IMR-90 (cell line): ENCODE measurements at regions not wholly inside any gene's neighbourhood (a gene's known extent, or its start where the extent isn't known, plus 50 kb on each side); places are given as distances from the start of the nearest gene placed in this dataset.

Source experiments
- ATAC-seq: fragments of 200-7000 bp; cut with Tn5 transposase; 2 replicates; pipeline ENCODE4 v1.9.1; 2020; ENCODE audit warnings: low read depth, mild to moderate bottlenecking, moderate library complexity
- BruUV-seq: library from RNA; stranded (reverse); fragments of 400-500 nt; replicated peaks from 2 replicates; lab custom pipeline; 2021; lab: Mats Ljungman, UMichigan
- CTCF ChIA-PET: fragments of 300-600 bp; formaldehyde crosslinking; extraction: SDS; loops from one replicate; lab custom pipeline; 2021; ENCODE audit warnings: antibody characterized with exemption; lab: Yijun Ruan, JAX
- POLR2A ChIA-PET: fragments of 300-600 bp; sonication (Branson Sonifier 250); formaldehyde crosslinking; loops from one replicate; lab custom pipeline; 2022; ENCODE audit warnings: antibody characterized with exemption; ENCODE audit not compliant: unreplicated experiment; lab: Charles Lee
- DNase-seq: peaks from one replicate; pipeline ENCODE4 v3.0.0; 2013
- H2AFZ ChIP-seq: replicated peaks from 2 replicates; pipeline ENCODE3; 2013; ENCODE audit warnings: low read length, mild to moderate bottlenecking; ENCODE audit not compliant: poor library complexity
- H2AK5ac ChIP-seq: 2 replicates; pipeline ENCODE4 v1.6.1; 2013; ENCODE audit warnings: low read depth, low read length, inconsistent platforms
- H2AK9ac ChIP-seq: replicated peaks from 2 replicates; pipeline ENCODE3; 2013; ENCODE audit warnings: mild to moderate bottlenecking, low read depth, low read length, moderate library complexity; ENCODE audit not compliant: poor library complexity
- H2BK120ac ChIP-seq: 2 replicates; pipeline ENCODE4 v1.6.1; 2013; ENCODE audit warnings: low read depth, low read length, inconsistent platforms
- H2BK15ac ChIP-seq: 3 replicates; pipeline ENCODE4 v1.6.1; 2013; ENCODE audit warnings: low read depth, low read length, inconsistent platforms
- H2BK20ac ChIP-seq: 2 replicates; pipeline ENCODE4 v1.6.1; 2013; ENCODE audit warnings: low read depth, mild to moderate bottlenecking, inconsistent platforms, low read length, moderate library complexity
- H2BK5ac ChIP-seq: 2 replicates; pipeline ENCODE4 v1.6.1; 2013; ENCODE audit warnings: mild to moderate bottlenecking, low read depth, low read length, inconsistent platforms; ENCODE audit not compliant: poor library complexity, severe bottlenecking
- H3K14ac ChIP-seq: replicated peaks from 2 replicates; pipeline ENCODE4 v1.6.1; 2013; ENCODE audit warnings: low read depth, low read length, inconsistent platforms
- H3K18ac ChIP-seq: 2 replicates; pipeline ENCODE4 v1.6.1; 2013; ENCODE audit warnings: low read depth, low read length, control low read depth
- H3K23ac ChIP-seq: 2 replicates; pipeline ENCODE4 v1.6.1; 2013; ENCODE audit warnings: low read depth, low read length, inconsistent platforms
- H3K27ac ChIP-seq: 2 replicates; pipeline ENCODE4 v1.5.1; 2013; ENCODE audit warnings: mild to moderate bottlenecking, control low read depth, low read length; ENCODE audit not compliant: insufficient read depth
- H3K27me3 ChIP-seq: 2 replicates; pipeline ENCODE4 v1.6.1; 2013; ENCODE audit warnings: low read length; ENCODE audit not compliant: control insufficient read depth, insufficient read depth
- H3K36me3 ChIP-seq: 2 replicates; pipeline ENCODE4 v1.6.1; 2013; ENCODE audit warnings: low read length, mixed read lengths; ENCODE audit not compliant: control insufficient read depth, insufficient read depth
- H3K4ac ChIP-seq: 2 replicates; pipeline ENCODE4 v1.6.1; 2013; ENCODE audit warnings: low read depth, low read length, inconsistent platforms
- H3K4me1 ChIP-seq: 2 replicates; pipeline ENCODE4 v1.6.1; 2013; ENCODE audit warnings: low read length, mixed read lengths; ENCODE audit not compliant: control insufficient read depth, insufficient read depth
- H3K4me2 ChIP-seq: 2 replicates; pipeline ENCODE4 v1.6.1; 2013; ENCODE audit warnings: low read depth, mild to moderate bottlenecking, control low read depth, low read length, moderate library complexity
- H3K4me3 ChIP-seq: 2 replicates; pipeline ENCODE4 v1.5.1; 2013; ENCODE audit warnings: low read depth, mild to moderate bottlenecking, control low read depth, low read length, moderate library complexity; ENCODE audit not compliant: insufficient read depth
- H3K56ac ChIP-seq: 2 replicates; pipeline ENCODE4 v1.6.1; 2013; ENCODE audit warnings: low read length, inconsistent platforms; ENCODE audit not compliant: insufficient read depth; ENCODE audit errors: extremely low read depth
- H3K79me1 ChIP-seq, 2 experiments: 2 replicates each; pipeline ENCODE4 v1.6.1; 2013; ENCODE audit warnings: low read length in 2 of 2, inconsistent platforms in 1 of 2, low read depth in 1 of 2
- H3K9ac ChIP-seq: 2 replicates; pipeline ENCODE4 v1.6.1; 2013; ENCODE audit warnings: low read depth, low read length, control low read depth
- H3K9me1 ChIP-seq: 2 replicates; pipeline ENCODE4 v1.6.1; 2013; ENCODE audit warnings: low read length, inconsistent platforms; ENCODE audit not compliant: insufficient read depth
- H3K9me3 ChIP-seq: 2 replicates; pipeline ENCODE4 v1.6.1; 2013; ENCODE audit warnings: low read length; ENCODE audit not compliant: control insufficient read depth, insufficient read depth
- H4K20me1 ChIP-seq: 2 replicates; pipeline ENCODE4 v1.6.1; 2013; ENCODE audit warnings: low read length, inconsistent platforms; ENCODE audit not compliant: insufficient read depth
- H4K5ac ChIP-seq: 2 replicates; pipeline ENCODE4 v1.6.1; 2013; ENCODE audit warnings: mild to moderate bottlenecking, low read depth, low read length, control low read depth
- H4K8ac ChIP-seq, 2 experiments: 2 replicates each; pipeline ENCODE4 v1.6.1; 2013; ENCODE audit warnings: low read depth in 2 of 2, low read length in 2 of 2, control low read depth in 1 of 2, inconsistent platforms in 1 of 2
- H4K91ac ChIP-seq: 2 replicates; pipeline ENCODE4 v1.6.1; 2013; ENCODE audit warnings: low read depth, low read length, inconsistent platforms; ENCODE audit not compliant: insufficient read depth
- CHD1 ChIP-seq: IDR thresholded peaks from 2 replicates; pipeline ENCODE4 v1.6.1; 2012; ENCODE audit warnings: low read depth, low read length, improper control_type of control experiment
- MXI1 ChIP-seq: IDR thresholded peaks from 2 replicates; pipeline ENCODE4 v1.6.1; 2012; ENCODE audit warnings: low read depth, mild to moderate bottlenecking, low read length, moderate library complexity, borderline replicate concordance
- WGBS, 2 experiments: methylation state at CpG; one replicate each; pipeline versions ENCODE4 v1.1.5 to v1.1.7; 2013; ENCODE audit warnings: missing lambda C conversion rate in 2 of 2; ENCODE audit not compliant: insufficient read length in 1 of 2; ENCODE audit errors: extremely low coverage in 2 of 2; 5-methylcytosine and 5-hydroxymethylcytosine counted together
- dilution Hi-C: fragments of 300-500 bp; cut with HindIII; formaldehyde crosslinking; loops from one replicate; pipeline ENCODE4 v1.14.3; 2018; ENCODE audit warnings: low sequenced_read_pairs; ENCODE audit not compliant: unreplicated experiment
- in situ Hi-C: fragments of 300-500 bp; cut with MboI; formaldehyde crosslinking; loops from 3 replicates; pipeline ENCODE4 v1.14.3; 2019; ENCODE audit warnings: low sequenced_read_pairs, inconsistent platforms, mixed read lengths
- intact Hi-C: fragments of 100-400 bp; cut with micrococcal nuclease; formaldehyde crosslinking; loops from 2 replicates; pipeline ENCODE4 v1.10.0; 2022
- TF ChIP-seq, protein P1 (sequence below): conservative IDR thresholded peaks from 2 replicates; pipeline ENCODE4 v1.5.1; 2012; ENCODE audit warnings: mild to moderate bottlenecking, low read depth, low read length, improper control_type of control experiment

DNA sequence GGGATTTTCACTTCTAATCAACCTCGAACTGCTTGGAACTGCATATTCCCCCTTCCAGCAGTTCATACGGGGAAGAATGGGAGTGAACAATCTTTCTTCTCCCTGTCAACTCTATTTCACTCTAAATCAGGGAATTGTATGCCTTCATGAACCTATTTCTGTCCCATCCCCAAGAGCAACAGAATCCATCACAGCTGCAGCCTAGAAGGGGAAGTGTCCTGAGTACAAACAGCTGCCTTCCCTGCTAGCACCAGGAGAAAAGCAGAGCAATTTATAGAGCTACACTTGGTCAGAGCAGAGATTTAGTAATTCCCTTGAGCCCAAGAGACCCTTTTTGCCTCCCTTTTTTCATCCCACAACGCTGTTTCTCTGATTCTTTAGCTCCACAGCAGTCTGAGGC is 208.4 kb downstream of the ADGRG6 start:
- in situ Hi-C loops (no loop called here), dilution Hi-C loops (no loop called here), intact Hi-C loops (no loop called here)
- Histone ChIP-seq H2AFZ (no peak overlapping the region), H3K4me2 (no peak overlapping the region), H3K27ac (no peak overlapping the region), H3K23ac (no peak overlapping the region), H2BK5ac (no peak overlapping the region), H3K79me1 (no peaks in the 10 kb centered on the region), H3K18ac (no peak overlapping the region), H3K9me3 (0 out of 2 replicates have a peak, but pooled peaks cover 1% of the 10 kb centered on the region), H3K56ac (no peak overlapping the region), H2AK9ac (no peak overlapping the region), H3K4me1 (no peaks in the 10 kb centered on the region), H3K4me3 (no peak overlapping the region), H4K8ac (no peak overlapping the region), H3K4ac (no peak overlapping the region), H3K9me1 (no peaks in the 10 kb centered on the region), H3K14ac (no peak overlapping the region), H4K20me1 (no peaks in the 10 kb centered on the region), H3K27me3 (peaks cover 9% of the 10 kb centered on the region), H2BK20ac (no peak overlapping the region), H2AK5ac (no peak overlapping the region), H3K36me3 (no peaks in the 10 kb centered on the region), H4K91ac (no peak overlapping the region), H4K5ac (no peak overlapping the region), H2BK15ac (no peak overlapping the region), H2BK120ac (no peak overlapping the region), H3K9ac (no peak overlapping the region)
- no TSS peak for BruUV-seq
- CTCF ChIA-PET: no interaction called here
- TF ChIP-seq CHD1: no peak
- TF ChIP-seq MXI1: no peak
- TF ChIP-seq, protein P1, sequence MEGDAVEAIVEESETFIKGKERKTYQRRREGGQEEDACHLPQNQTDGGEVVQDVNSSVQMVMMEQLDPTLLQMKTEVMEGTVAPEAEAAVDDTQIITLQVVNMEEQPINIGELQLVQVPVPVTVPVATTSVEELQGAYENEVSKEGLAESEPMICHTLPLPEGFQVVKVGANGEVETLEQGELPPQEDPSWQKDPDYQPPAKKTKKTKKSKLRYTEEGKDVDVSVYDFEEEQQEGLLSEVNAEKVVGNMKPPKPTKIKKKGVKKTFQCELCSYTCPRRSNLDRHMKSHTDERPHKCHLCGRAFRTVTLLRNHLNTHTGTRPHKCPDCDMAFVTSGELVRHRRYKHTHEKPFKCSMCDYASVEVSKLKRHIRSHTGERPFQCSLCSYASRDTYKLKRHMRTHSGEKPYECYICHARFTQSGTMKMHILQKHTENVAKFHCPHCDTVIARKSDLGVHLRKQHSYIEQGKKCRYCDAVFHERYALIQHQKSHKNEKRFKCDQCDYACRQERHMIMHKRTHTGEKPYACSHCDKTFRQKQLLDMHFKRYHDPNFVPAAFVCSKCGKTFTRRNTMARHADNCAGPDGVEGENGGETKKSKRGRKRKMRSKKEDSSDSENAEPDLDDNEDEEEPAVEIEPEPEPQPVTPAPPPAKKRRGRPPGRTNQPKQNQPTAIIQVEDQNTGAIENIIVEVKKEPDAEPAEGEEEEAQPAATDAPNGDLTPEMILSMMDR: no peak
- DNase-seq: no peak
- POLR2A ChIA-PET: no interaction called here
- WGBS, 2 experiments: no CpG with 5 or more reads among the region's 3 CpGs
- ATAC-seq: no peak
